HG02642 (cell line): ENCODE measurements at regions not wholly inside any gene's neighbourhood (a gene's known extent, or its start where the extent isn't known, plus 50 kb on each side); places are given as distances from the start of the nearest gene placed in this dataset.
"Not testable (repeated sequence)": the region's sequence is repeated elsewhere in the genome, so short reads cannot be mapped to it uniquely, and the experiment has no call there.

Experiments used
- ATAC-seq: cut with Tn5 transposase; IDR thresholded peaks from one replicate; pipeline ENCODE4 v1.9.1; 2021; ENCODE audit warnings: mild to moderate bottlenecking; ENCODE audit not compliant: unreplicated experiment, poor library complexity

GRCh38 chr2:175626796-175627195 is 375.3 kb downstream of the LNPK start:
- no peak for ATAC-seq

GRCh38 chr2:175624785-175625184 is 377.3 kb downstream of the LNPK start:
- no peak for ATAC-seq

GRCh38 chr2:175624211-175624761 is 377.8 kb downstream of the LNPK start:
- ATAC-seq, result no peak

- ATAC-seq, result no peak
Measured at GRCh38 chr2:175621821-175622220, 380.2 kb downstream of the LNPK start.

- ATAC-seq, result no peak
Measured at GRCh38 chr2:175620106-175620505, 382.0 kb downstream of the LNPK start.

GRCh38 chr2:175619179-175620045 is 382.7 kb downstream of the LNPK start:
- no peak for ATAC-seq

GRCh38 chr2:175612280-175612679 is 389.8 kb downstream of the LNPK start:
- ATAC-seq, result no peak

GRCh38 chr2:175606010-175606841 is 395.8 kb downstream of the LNPK start:
- ATAC-seq, result no peak

- ATAC-seq, result no peak
Measured at GRCh38 chr2:175605640-175606009, 396.4 kb downstream of the LNPK start.

GRCh38 chr2:175601969-175602368 is 400.1 kb downstream of the LNPK start:
- no peak for ATAC-seq

- ATAC-seq, result no peak
Measured at GRCh38 chr2:175599966-175600831, 401.9 kb downstream of the LNPK start.

GRCh38 chr2:175597286-175597685 is 404.8 kb downstream of the LNPK start:
- ATAC-seq, result no peak

GRCh38 chr2:175595139-175595538 is 406.9 kb downstream of the LNPK start:
- no peak for ATAC-seq

GRCh38 chr2:175593686-175594525 is 408.2 kb downstream of the LNPK start:
- ATAC-seq, result not testable (repeated sequence)

GRCh38 chr2:175588213-175588612 is 406.7 kb upstream of the ATP5MC3 start:
- ATAC-seq, result not testable (repeated sequence)

GRCh38 chr2:175585496-175585895 is 404.0 kb upstream of the ATP5MC3 start:
- ATAC-seq, result no peak

GRCh38 chr2:175580652-175581051 is 399.1 kb upstream of the ATP5MC3 start:
- no peak for ATAC-seq

- no peak for ATAC-seq
Measured at GRCh38 chr2:175579646-175580045, 398.1 kb upstream of the ATP5MC3 start.

- no peak for ATAC-seq
Measured at GRCh38 chr2:175577368-175577970, 396.0 kb upstream of the ATP5MC3 start.
